Left lung (tissue), 4 donors: ENCODE measurements at regions not wholly inside any gene's neighbourhood (a gene's known extent, or its start where the extent isn't known, plus 50 kb on each side); places are given as distances from the start of the nearest gene placed in this dataset.

ENCODE experiments used
- ATAC-seq: fragments of 200-7000 bp; cut with Tn5 transposase; one replicate; pipeline ENCODE4 v1.9.1; 2020; ENCODE audit warnings: moderate library complexity
- DNase-seq, 4 donors: peaks; one replicate each; pipeline ENCODE4 v3.0.0-alpha.2; 2013 to 2020
- H3K27ac ChIP-seq, 2 donors: fragments of 200-600 bp; sonication (generic) in 1 of 2; one replicate each; pipeline versions ENCODE4 v1.5.0 to v1.8.0; 2020 to 2021
- H3K27me3 ChIP-seq, 2 donors: fragments of 200-600 bp; sonication (generic) in 1 of 2; one replicate each; pipeline versions ENCODE4 v1.5.0 to v1.8.0; 2020 to 2021
- H3K36me3 ChIP-seq, 2 donors: fragments of 200-600 bp; sonication (generic) in 1 of 2; one replicate each; pipeline versions ENCODE4 v1.5.0 to v1.8.0; 2020 to 2021
- H3K4me1 ChIP-seq, 2 donors: fragments of 200-600 bp; one replicate each; pipeline ENCODE4 v1.8.0; 2021
- H3K4me3 ChIP-seq, 2 donors: fragments of 200-600 bp; sonication (generic) in 1 of 2; one replicate each; pipeline versions ENCODE4 v1.5.0 to v1.8.0; 2020 to 2021; ENCODE audit warnings: mild to moderate bottlenecking in 1 of 2
- H3K9me3 ChIP-seq, 2 donors: fragments of 200-600 bp; sonication (generic) in 1 of 2; one replicate each; pipeline versions ENCODE4 v1.5.0 to v1.8.0; 2020 to 2021
- intact Hi-C, 2 donors: fragments of 100-400 bp; cut with DNase I; formaldehyde crosslinking; loops; one replicate each; pipeline versions ENCODE4 v1.11.2 to v1.14.2; 2022
- TF ChIP-seq, protein P1 (sequence below), 2 donors: fragments of 200-600 bp; sonication (generic) in 1 of 2; IDR thresholded peaks; one replicate each; pipeline versions ENCODE4 v1.5.0 to v1.8.0; 2021; ENCODE audit warnings: antibody characterized with exemption in 2 of 2
- donor health status: DM: no; HTN: yes; CAD: no.
- donor health status: DM: no; HTN: no; CAD: no.

- H3K9me3 ChIP-seq = no peaks in the 10 kb centered on the region
- H3K4me3 ChIP-seq = no peak overlapping the region
- H3K4me1 ChIP-seq = no peaks in the 10 kb centered on the region
- H3K27ac ChIP-seq = no peak overlapping the region
- ATAC-seq (no peak), DNase-seq (no peak)
- H3K36me3 ChIP-seq = no peaks in the 10 kb centered on the region
- intact Hi-C loops = no loop called here
- TF ChIP-seq, protein P1, sequence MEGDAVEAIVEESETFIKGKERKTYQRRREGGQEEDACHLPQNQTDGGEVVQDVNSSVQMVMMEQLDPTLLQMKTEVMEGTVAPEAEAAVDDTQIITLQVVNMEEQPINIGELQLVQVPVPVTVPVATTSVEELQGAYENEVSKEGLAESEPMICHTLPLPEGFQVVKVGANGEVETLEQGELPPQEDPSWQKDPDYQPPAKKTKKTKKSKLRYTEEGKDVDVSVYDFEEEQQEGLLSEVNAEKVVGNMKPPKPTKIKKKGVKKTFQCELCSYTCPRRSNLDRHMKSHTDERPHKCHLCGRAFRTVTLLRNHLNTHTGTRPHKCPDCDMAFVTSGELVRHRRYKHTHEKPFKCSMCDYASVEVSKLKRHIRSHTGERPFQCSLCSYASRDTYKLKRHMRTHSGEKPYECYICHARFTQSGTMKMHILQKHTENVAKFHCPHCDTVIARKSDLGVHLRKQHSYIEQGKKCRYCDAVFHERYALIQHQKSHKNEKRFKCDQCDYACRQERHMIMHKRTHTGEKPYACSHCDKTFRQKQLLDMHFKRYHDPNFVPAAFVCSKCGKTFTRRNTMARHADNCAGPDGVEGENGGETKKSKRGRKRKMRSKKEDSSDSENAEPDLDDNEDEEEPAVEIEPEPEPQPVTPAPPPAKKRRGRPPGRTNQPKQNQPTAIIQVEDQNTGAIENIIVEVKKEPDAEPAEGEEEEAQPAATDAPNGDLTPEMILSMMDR (IDR thresholded peaks at IDR 0.05) = no peak
- no peaks in the 10 kb centered on the region for H3K27me3 ChIP-seq
These were observed 491.9 kb downstream of the MED13L start for GRCh38 chr12:115785548-115785947.

DNA sequence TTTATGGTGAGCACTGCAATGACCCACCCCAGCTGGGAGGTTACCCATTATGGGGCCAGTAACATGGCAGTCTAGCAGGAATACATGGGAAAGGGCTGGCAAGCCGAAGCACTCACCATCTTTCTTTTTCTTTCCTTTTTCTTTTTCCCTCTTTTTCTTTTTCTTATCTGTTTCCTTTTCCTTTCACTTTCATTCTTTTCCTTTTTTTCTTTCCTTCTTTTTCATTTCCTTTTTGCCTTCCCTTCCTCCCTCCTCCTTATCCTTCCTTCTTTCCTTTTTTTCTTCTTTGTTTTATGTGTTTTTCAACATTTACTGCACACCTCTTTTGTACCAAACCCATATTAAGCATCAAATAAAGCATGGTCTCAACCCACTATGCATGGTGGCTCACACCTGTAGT is 501.1 kb downstream of the MED13L start:
- H3K36me3 ChIP-seq = no peaks in the 10 kb centered on the region
- H3K27me3 ChIP-seq = no peaks in the 10 kb centered on the region
- H3K4me1 ChIP-seq = no peaks in the 10 kb centered on the region
- TF ChIP-seq, protein P1 (IDR thresholded peaks at IDR 0.05) = no peak
- no peaks in the 10 kb centered on the region for H3K9me3 ChIP-seq
- no peak overlapping the region for H3K4me3 ChIP-seq
- ATAC-seq (no peak), DNase-seq (no peak)
- intact Hi-C loops = no loop called here
- H3K27ac ChIP-seq = no peak overlapping the region

DNA sequence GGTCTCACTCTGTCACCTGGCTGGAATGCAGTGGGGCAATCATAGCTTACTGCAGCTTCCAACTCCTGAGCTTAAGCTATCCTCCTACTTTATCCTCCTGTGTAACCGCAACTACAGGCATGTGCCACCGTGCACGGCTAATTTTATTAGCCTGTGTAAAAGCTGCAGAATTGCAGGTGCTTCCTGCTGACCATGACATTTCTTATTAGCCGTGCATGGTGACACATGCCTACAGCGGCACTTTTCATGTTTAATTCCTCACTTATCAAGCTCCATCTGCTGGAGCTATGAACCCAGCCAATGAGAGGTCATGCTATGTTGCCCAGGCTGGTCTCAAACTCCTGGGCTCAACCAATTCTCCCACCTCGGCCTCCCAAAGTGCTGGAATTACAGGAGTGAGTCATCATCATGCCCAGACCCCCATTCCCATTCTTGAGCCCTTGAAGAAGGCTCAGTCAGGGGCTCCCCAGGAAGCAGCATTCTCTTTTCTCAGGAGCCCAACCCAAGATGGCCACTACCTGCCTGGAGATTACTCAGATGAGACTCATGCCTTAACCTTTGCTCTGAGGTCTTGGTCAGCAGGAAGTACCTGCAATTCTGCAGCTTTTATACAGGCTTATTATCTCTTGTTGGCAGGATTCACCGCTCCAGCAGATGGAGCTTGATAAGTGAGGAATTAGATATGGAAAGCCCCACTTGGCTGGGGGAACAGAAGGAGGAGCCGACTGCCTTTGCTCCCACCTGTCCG is 503.2 kb downstream of the MED13L start:
- Histone ChIP-seq H3K4me3 (no peak overlapping the region), H3K36me3 (no peaks in the 10 kb centered on the region), H3K4me1 (no peaks in the 10 kb centered on the region), H3K27ac (no peak overlapping the region), H3K9me3 (no peaks in the 10 kb centered on the region), H3K27me3 (no peaks in the 10 kb centered on the region)
- DNase-seq (no peak), ATAC-seq (no peak)
- intact Hi-C loops = no loop called here
- TF ChIP-seq, protein P1 (IDR thresholded peaks at IDR 0.05) = no peak

- H3K4me1 ChIP-seq = no peaks in the 10 kb centered on the region
- H3K27me3 ChIP-seq = no peaks in the 10 kb centered on the region
- no peaks in the 10 kb centered on the region for H3K9me3 ChIP-seq
- no peak for ATAC-seq
- DNase-seq = no peak
- no peak overlapping the region for H3K4me3 ChIP-seq
- no peak overlapping the region for H3K27ac ChIP-seq
- no peaks in the 10 kb centered on the region for H3K36me3 ChIP-seq
- TF ChIP-seq, protein P1 (IDR thresholded peaks at IDR 0.05) = no peak
- intact Hi-C loops = no loop called here
These were observed 505.9 kb downstream of the MED13L start for GRCh38 chr12:115771601-115772000.

DNA sequence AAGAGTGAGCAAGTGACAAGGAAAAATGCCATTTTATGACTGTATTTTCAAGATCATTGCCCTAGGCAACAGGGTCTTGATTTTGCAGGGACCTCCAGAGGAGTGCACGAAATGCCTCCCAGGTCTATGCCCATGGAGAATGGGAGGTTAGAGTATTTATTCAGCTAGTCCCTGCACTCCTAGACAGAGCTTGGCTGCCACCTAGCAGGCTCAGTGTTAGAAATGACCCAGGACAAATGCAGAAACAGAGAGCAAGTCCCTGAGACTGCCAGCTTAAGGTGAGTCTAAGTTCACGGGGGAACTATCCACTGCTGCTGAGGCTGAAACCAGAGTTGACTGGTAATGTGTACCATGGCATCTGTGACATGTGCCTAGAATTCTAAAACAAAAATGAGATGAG is 506.4 kb downstream of the MED13L start:
- DNase-seq (no peak), ATAC-seq (no peak)
- Histone ChIP-seq H3K36me3 (no peaks in the 10 kb centered on the region), H3K4me3 (no peak overlapping the region), H3K27ac (no peak overlapping the region), H3K27me3 (no peaks in the 10 kb centered on the region), H3K9me3 (no peaks in the 10 kb centered on the region), H3K4me1 (no peaks in the 10 kb centered on the region)
- TF ChIP-seq, protein P1 (IDR thresholded peaks at IDR 0.05) = no peak
- intact Hi-C loops = no loop called here
